Testis (tissue), 2 donors: ENCODE measurements at regions not wholly inside any gene's neighbourhood (a gene's known extent, or its start where the extent isn't known, plus 50 kb on each side); places are given as distances from the start of the nearest gene placed in this dataset.

Experiments
- DNase-seq: peaks from one replicate; pipeline ENCODE4 v3.0.0-alpha.2; 2019
- H3K27ac ChIP-seq, 2 donors: fragments of 200-600 bp; sonication (generic); one replicate each; pipeline ENCODE4 v1.5.1; 2019
- H3K27me3 ChIP-seq: fragments of 200-600 bp; sonication (generic); one replicate; pipeline ENCODE4 v1.5.1; 2019
- H3K36me3 ChIP-seq: fragments of 200-600 bp; sonication (generic); one replicate; pipeline ENCODE4 v1.5.1; 2017; ENCODE audit warnings: low read depth; ENCODE audit errors: missing control alignments
- H3K4me1 ChIP-seq: fragments of 200-600 bp; sonication (generic); one replicate; pipeline ENCODE4 v1.5.1; 2019
- H3K4me3 ChIP-seq, 2 donors: fragments of 200-600 bp; sonication (generic); one replicate each; pipeline ENCODE4 v1.5.1; 2017 to 2019
- H3K9me3 ChIP-seq: fragments of 200-600 bp; sonication (generic); one replicate; pipeline ENCODE4 v1.5.1; 2017
- POLR2A ChIP-seq: fragments of 450-650 bp; IDR thresholded peaks from one replicate; pipeline ENCODE4 v1.6.1; 2017; ENCODE audit warnings: antibody characterized with exemption, mild to moderate bottlenecking, moderate library complexity
- WGBS, 2 donors: methylation state at CpG; one replicate each; pipeline ENCODE4 v1.1.5; 2018; 5-methylcytosine and 5-hydroxymethylcytosine counted together
- intact Hi-C: fragments of 100-400 bp; cut with DNase I; formaldehyde crosslinking; loops from one replicate; pipeline ENCODE4 v1.15.1; 2023; ENCODE audit warnings: low total_unique reads
- TF ChIP-seq, protein P1 (sequence below), 3 experiments: fragments of 450-650 bp in 2 of 3; fragments of 200-600 bp in 1 of 3; sonication (generic) in 1 of 3; IDR thresholded peaks; one replicate each; pipeline ENCODE4 v1.5.1; 2016 to 2019; ENCODE audit warnings: antibody characterized with exemption in 3 of 3, mild to moderate bottlenecking in 2 of 3, moderate library complexity in 1 of 3

GRCh38 chr4:117801756-117802155 lies 232.5 kb upstream of the NDST3 start:
- WGBS, 2 donors, result 53 to 56% methylated on average over 2 of the region's 2 CpGs
- H3K36me3 ChIP-seq, result no peaks in the 10 kb centered on the region
- intact Hi-C loops, result no loop called here
- TF ChIP-seq POLR2A, result no peak
- TF ChIP-seq, protein P1, sequence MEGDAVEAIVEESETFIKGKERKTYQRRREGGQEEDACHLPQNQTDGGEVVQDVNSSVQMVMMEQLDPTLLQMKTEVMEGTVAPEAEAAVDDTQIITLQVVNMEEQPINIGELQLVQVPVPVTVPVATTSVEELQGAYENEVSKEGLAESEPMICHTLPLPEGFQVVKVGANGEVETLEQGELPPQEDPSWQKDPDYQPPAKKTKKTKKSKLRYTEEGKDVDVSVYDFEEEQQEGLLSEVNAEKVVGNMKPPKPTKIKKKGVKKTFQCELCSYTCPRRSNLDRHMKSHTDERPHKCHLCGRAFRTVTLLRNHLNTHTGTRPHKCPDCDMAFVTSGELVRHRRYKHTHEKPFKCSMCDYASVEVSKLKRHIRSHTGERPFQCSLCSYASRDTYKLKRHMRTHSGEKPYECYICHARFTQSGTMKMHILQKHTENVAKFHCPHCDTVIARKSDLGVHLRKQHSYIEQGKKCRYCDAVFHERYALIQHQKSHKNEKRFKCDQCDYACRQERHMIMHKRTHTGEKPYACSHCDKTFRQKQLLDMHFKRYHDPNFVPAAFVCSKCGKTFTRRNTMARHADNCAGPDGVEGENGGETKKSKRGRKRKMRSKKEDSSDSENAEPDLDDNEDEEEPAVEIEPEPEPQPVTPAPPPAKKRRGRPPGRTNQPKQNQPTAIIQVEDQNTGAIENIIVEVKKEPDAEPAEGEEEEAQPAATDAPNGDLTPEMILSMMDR (IDR thresholded peaks at IDR 0.05), result no peak
- no peaks in the 10 kb centered on the region for H3K27me3 ChIP-seq
- H3K27ac ChIP-seq, result no peak overlapping the region
- no peaks in the 10 kb centered on the region for H3K9me3 ChIP-seq
- no peak for DNase-seq
- H3K4me3 ChIP-seq, result no peak overlapping the region
- no peaks in the 10 kb centered on the region for H3K4me1 ChIP-seq

DNA sequence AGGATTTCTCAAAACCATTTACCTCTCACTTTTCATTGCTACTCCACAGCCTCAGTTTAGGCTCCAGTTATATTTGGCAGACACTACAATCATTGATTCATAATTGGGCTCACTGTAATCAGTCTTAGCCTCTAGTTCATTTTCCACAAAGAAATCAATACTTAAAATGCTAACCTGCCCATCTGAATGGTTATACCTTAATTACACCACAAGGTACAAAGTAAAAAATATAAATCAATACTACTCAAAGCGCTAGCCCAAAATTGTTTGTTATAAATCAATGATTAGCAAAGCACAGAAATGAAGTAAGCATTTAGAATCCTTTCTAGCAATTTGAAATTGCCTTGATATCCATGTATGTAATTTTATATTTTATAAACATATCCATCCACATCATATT lies 222.6 kb upstream of the NDST3 start:
- Histone ChIP-seq H3K27me3 (no peaks in the 10 kb centered on the region), H3K36me3 (no peaks in the 10 kb centered on the region), H3K4me1 (no peaks in the 10 kb centered on the region), H3K4me3 (no peak overlapping the region), H3K27ac (no peak overlapping the region), H3K9me3 (no peaks in the 10 kb centered on the region)
- DNase-seq, result no peak
- TF ChIP-seq POLR2A, result no peak
- TF ChIP-seq, protein P1 (IDR thresholded peaks at IDR 0.05), result no peak
- intact Hi-C loops, result no loop called here
- 93 to 96% methylated on average over 1 of the region's 1 CpG for WGBS, 2 donors

DNA sequence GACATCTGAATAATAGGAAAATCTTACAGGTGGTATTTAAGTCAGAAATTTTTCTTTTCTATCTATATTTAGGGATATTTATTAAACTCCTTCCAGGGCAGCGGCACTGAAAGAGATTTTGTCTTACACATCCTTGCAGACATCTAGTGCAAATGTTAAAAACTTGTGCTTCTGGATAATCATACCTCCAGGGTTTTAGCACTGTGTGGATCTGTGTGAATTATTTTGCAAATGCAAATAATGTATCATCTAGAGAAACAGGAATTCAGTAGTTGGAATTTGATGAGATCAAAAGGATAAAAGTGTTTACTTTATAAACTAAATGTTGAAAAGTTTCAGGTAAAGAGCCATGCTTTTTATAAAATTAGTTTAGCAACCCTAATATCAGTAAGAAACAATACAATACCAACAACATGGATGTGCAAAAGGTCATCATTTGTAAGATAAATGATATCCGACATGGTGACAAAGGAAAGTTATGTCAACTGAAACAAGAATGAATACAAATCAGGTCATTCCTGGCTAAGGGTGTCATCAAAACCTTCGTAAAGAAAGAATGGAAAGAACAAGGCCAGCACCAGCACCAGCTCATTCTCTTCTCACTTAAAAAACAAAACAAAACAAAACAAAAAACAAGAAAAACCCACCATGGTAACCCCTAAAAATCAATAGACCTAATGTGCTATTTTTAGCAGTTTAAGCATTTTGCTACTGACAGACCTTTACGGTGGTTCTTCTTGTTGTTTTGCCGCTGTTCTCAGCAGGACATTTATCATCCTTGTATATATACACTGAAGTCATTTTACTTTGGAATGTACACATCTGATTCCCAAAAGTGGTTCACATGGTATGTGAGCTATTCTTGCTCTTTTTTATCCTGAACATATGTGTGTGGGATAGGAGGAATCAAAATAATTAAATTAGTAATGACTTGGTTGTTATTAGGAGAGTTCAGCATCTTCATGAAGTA lies 219.7 kb upstream of the NDST3 start:
- TF ChIP-seq POLR2A, result no peak
- TF ChIP-seq, protein P1 (IDR thresholded peaks at IDR 0.05), result no peak
- no peaks in the 10 kb centered on the region for H3K9me3 ChIP-seq
- H3K4me3 ChIP-seq, result no peak overlapping the region
- 77% methylated on average over 5 of the region's 5 CpGs for WGBS, 2 donors
- no peak for DNase-seq
- H3K27me3 ChIP-seq, result no peaks in the 10 kb centered on the region
- no peaks in the 10 kb centered on the region for H3K4me1 ChIP-seq
- H3K27ac ChIP-seq, result no peak overlapping the region
- intact Hi-C loops, result no loop called here
- H3K36me3 ChIP-seq, result no peaks in the 10 kb centered on the region

GRCh38 chr4:117817301-117817700 lies 217.0 kb upstream of the NDST3 start:
- intact Hi-C loops, result no loop called here

More at GRCh38 chr4:117817301-117817700, 217.0 kb upstream of the NDST3 start:
- Histone ChIP-seq H3K27ac (no peak overlapping the region), H3K9me3 (no peaks in the 10 kb centered on the region), H3K36me3 (no peaks in the 10 kb centered on the region), H3K27me3 (no peaks in the 10 kb centered on the region), H3K4me1 (no peaks in the 10 kb centered on the region), H3K4me3 (no peak overlapping the region)
- DNase-seq, result no peak
- no peak for TF ChIP-seq POLR2A
- TF ChIP-seq, protein P1 (IDR thresholded peaks at IDR 0.05), result no peak
